Medulla oblongata (tissue), 1 donor: ENCODE measurements at regions not wholly inside any gene's neighbourhood (a gene's known extent, or its start where the extent isn't known, plus 50 kb on each side); places are given as distances from the start of the nearest gene placed in this dataset.
"Not testable (repeated sequence)": the region's sequence is repeated elsewhere in the genome, so short reads cannot be mapped to it uniquely, and the experiment has no call there.

Source experiments
- DNase-seq: peaks from one replicate; pipeline ENCODE4 v3.0.0-alpha.2; 2015; ENCODE audit errors: extremely low spot score

GRCh38 chr13:31385540-31385939 is 185.8 kb downstream of the B3GLCT start:
- DNase-seq, result no peak

GRCh38 chr13:31394506-31394905 is 194.7 kb downstream of the B3GLCT start:
- no peak for DNase-seq

DNA sequence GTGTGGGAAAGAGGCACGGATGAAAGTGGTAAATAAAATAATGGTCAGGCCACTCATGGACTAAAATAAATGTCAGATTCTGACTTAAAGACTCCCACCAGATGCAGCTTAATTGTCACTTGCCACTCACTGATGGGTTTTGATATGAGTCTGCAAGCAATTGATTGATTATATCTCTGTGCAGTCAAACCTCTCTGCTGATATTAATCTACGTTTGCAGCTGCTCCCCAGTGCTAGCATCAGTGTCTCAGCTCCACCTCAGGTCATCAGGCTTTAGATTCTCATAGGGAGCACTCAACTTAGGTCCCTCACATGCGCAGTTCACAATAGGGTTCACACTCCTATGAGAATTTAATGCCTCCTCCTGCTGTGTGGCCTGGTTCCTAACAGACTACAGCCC is 195.3 kb downstream of the B3GLCT start:
- DNase-seq, result no peak

DNA sequence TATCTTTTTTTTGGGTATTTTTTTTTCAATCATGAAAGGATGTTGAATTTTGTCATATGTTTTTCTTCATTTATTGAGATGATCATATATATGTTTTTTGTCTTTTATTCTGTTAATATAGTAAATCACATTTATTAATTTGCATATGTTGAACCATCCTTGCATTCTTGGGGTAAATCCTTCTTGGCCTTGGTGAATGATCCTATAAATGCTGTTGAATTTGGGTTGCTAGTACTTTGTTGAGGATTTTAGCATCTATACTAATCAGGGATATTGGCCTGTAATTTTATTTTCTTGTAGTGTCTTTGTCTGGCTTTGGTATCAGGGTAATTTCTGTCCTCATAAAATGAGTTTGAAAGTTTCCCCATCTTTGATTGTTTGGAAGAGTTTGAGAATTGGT is 199.9 kb downstream of the B3GLCT start:
- no peak for DNase-seq

DNA sequence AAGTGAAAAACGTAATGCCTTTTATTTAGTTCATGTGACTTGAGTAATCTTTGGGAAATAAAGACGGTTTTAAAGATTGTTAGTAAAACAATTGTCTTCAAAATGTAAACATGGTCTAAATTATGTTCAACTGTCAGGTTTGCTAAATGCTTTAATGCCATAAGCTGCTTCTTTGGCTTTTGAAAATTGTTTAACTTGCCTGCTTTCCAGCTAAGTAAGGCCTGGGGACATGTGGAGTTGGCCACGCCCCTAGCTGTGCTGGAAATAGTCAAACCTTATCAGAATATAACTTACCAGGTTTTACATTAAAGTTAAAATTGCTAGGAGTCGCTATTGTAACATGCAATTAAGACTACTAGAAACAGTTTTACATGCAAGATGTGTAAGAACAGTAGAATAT is 203.9 kb downstream of the B3GLCT start:
- not testable (repeated sequence) for DNase-seq

DNA sequence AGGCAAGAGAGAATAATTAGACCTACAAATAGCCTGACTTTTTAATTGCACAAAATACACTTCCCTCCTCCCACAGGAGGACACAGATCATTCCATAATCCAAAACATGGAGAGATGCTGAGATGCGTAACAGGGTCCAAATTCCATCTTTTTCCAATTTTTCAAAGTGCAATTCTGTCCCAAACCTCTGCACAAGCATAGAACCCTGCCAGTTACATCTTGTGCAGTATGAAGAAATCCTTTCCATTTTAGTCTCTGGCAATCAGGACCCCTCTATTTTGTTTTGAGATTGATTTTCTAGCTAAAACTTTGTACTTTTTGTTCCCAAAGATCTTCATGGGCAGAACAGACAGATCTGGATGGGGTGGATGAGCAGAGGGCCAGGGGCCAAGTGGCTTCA is 209.2 kb downstream of the B3GLCT start:
- no peak for DNase-seq

- DNase-seq, result no peak
These were observed 210.0 kb downstream of the B3GLCT start for GRCh38 chr13:31409678-31410356.

- DNase-seq, result no peak
These were observed 213.7 kb downstream of the B3GLCT start for GRCh38 chr13:31413516-31413915.

GRCh38 chr13:31416066-31416465 is 216.3 kb downstream of the B3GLCT start:
- no peak for DNase-seq

GRCh38 chr13:31418186-31418585 is 218.4 kb downstream of the B3GLCT start:
- no peak for DNase-seq

- no peak for DNase-seq
These were observed 222.0 kb downstream of the B3GLCT start for GRCh38 chr13:31421756-31422155.

DNA sequence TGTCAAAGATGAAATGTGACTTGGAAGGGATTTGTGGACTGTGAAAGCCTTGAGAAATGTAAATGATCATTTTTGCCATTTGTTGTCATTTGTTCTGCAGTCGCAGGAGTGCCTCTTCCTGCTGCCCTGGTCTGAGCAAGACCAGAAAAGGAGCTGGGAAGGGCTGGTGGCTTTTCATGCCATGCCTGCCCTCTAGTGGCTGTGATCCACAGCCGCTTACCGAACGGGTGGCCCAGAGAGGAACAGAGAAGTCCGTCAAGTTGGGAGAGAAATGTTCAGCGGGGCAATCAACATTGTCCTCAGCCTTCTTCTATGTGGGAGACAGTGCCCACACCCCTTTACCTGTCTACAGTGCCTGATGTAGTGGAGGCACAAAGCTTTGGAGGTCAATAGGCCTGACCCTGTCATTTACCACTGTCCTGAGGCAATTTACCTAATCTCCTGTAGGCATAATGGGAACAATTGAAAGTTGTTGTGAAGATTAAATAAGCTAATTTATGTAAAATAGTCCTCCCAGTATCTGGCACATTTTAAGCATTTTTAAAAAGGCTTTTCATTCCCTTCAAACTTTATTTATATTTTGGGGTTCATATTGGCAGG is 224.5 kb downstream of the B3GLCT start:
- peak; percentile 85 for DNase-seq

- no peak for DNase-seq
These were observed 226.6 kb downstream of the B3GLCT start for GRCh38 chr13:31426395-31426794.

DNA sequence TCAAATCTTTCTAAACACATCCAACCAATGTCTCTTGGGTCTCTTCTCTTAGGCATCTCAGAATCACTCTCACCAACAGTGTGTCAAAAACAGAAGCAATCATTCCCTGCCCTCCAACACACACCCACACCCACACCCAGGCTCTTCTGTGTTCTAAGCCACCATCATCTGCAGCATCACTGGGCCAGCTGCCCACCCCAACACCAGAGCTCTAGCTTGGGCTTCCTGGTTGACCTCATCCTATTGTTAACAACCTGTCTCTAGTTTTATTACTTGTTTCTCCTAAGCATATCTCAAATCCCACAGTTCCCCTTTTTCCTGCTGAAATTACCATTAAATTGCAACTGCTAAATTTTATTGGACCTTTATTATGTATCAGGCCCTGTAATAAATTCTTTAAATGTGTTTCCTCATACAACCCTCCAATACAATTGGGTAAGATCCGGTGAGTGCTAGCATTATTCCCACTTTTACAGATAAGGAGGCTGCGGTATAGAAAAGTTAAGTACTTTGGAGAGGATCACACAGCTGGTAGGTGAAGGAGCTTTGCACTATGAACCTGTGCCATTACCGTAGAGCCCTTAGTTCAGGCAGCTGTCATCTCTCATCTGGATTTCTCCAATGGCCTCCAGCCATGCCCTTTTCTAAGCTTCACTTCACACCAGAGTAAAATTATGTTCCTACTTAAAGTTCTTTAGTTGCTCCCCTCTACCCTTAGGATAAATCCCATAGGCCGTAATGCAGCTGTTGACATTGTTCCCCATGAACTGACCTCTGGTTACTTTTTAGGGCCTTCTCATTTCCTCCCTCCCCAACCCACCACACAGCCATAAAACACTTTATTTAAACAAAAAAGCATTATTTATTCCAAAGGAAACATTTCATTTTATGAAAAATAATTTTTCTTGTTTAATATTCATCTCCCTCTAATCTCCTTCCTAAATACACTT is 227.7 kb downstream of the B3GLCT start:
- no peak for DNase-seq

DNA sequence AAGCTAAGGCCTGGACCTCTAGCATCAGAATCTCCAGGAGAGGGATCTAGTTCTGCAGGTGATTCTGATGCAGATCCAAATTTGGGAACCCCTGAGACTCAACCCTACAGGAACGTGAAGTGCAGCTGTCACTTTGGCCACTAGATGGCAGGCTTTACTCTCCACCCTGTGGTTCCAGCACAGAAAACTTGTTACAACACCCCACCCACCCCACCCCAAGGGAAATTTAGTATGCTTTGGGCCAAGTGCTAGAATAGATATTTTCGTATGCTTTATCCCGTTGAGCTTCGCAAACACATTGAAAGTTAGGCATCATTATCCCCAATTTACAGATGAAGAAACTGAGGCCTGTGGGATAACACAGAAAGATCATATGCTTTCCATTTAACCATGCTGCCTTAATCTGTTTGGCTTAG is 232.0 kb downstream of the B3GLCT start:
- no peak for DNase-seq

DNA sequence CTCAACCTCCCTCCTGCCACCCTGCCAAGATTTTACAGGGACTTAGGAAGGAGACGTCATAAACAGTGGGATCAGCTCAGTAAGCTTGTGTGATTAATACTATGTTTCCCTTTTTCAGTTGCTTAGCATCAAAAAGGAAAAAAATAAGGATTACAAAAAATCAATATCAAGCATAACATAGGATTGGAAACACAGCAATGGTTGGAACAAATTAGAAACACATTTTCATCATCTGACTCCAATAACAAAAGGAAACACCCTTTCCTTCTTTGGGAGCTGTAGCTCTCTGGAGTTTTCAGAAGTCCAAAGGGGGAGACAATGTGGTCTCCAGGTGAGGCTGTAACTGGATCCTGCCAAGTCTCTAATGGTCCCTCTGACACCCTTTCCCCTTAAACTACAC is 233.4 kb downstream of the B3GLCT start:
- DNase-seq, result no peak

DNA sequence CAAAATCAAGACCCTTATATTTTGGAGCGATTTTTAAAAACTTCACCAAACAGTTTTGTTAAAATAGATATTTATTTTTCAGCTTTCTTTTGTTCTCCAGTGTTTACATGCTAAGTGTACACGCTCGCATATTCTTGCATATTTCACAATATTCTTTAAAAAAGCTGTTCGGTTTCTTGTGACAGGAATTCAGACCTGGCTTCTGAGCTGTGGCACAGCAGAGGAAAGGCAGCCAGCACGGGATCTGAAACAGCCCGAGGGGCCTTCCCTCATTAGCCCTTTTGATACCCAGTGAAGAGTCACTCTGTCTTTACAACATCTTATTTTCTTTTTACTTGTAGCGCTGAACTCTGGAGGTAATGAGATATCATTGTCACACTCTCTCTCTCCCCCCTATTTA is 234.0 kb downstream of the B3GLCT start:
- no peak for DNase-seq

- DNase-seq, result no peak
These were observed 234.8 kb downstream of the B3GLCT start for GRCh38 chr13:31434613-31435012.

DNA sequence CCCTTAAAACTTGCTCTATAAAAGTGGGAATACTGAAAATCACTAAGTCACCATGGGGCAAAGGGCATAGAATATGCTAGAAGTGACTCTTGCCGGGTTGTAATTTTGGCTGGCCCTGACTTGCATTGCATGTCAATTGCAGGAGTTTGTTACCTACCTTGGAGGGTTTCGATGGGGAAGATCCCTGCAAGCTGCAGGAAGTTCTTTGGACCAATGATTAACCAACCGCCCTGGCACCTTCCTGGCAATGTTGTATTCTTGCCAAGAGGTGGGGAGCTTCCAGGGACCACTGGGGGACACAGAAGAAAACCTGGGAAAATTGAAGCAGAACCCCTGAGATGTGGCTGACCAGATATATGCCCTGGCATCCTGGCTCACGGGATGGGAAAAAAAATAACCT is 235.8 kb downstream of the B3GLCT start:
- no peak for DNase-seq

GRCh38 chr13:31436478-31436877 is 236.7 kb downstream of the B3GLCT start:
- DNase-seq, result no peak

DNA sequence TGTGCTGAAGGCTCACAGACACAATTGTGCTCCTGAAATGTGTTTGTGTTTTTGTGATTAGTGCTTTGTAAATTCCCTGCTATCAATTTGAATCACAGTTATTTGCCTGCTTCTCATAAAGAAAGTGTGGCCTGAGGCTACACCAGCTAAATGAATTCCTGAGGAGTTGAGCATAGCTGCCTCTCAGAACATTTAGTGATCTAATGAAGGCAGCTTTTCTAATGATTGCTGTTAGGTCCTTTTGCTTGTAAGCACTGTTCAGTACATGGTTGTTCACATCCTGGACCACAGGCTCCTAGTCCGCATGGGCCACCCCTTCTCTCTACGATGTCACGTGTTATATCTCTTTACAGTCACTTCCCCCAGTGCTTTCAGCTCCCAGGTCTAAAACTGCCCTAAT is 238.2 kb downstream of the B3GLCT start:
- no peak for DNase-seq

- no peak for DNase-seq
These were observed 240.4 kb downstream of the B3GLCT start for GRCh38 chr13:31440132-31440531.
